K562 (cell line): ENCODE measurements at regions not wholly inside any gene's neighbourhood (a gene's known extent, or its start where the extent isn't known, plus 50 kb on each side); places are given as distances from the start of the nearest gene placed in this dataset.

Source experiments
- CBFA2T2 ChIP-seq: fragments of 450-650 bp; conservative IDR thresholded peaks from 2 replicates; pipeline ENCODE4 v1.6.1; 2017; ENCODE audit warnings: mild to moderate bottlenecking
- CSDE1 ChIP-seq, 2 experiments: fragments of 450-650 bp; IDR thresholded peaks; 2 replicates each; pipeline ENCODE4 v1.6.1; 2016; ENCODE audit warnings: mild to moderate bottlenecking in 1 of 2
- KLF1 ChIP-seq: fragments of 450-650 bp; IDR thresholded peaks from 2 replicates; pipeline ENCODE4 v1.6.1; 2016; ENCODE audit warnings: missing genetic modification characterization, missing compliant biosample characterization
- MEF2D ChIP-seq: conservative IDR thresholded peaks from 2 replicates; pipeline ENCODE4 v1.6.1; 2016; ENCODE audit warnings: low read depth, missing genetic modification characterization, missing compliant biosample characterization
- SNIP1 ChIP-seq: fragments of 450-650 bp; IDR thresholded peaks from 2 replicates; pipeline ENCODE4 v1.7.1; 2017; ENCODE audit warnings: low read depth, mild to moderate bottlenecking
- ZNF561 ChIP-seq: fragments of 450-650 bp; formaldehyde crosslinking; conservative IDR thresholded peaks from 2 replicates; pipeline ENCODE4 v1.4.0; 2020; ENCODE audit warnings: mild to moderate bottlenecking, moderate library complexity
- TF ChIP-seq, protein P1 (sequence below): fragments of 200-800 bp; sonication (Bioruptor generic); IDR thresholded peaks from 2 replicates; pipeline ENCODE4 v1.6.1; 2016; ENCODE audit warnings: missing genetic modification characterization, missing compliant biosample characterization
- TF ChIP-seq, protein P2 (sequence below): sonication (generic); formaldehyde crosslinking; IDR thresholded peaks from 2 replicates; pipeline ENCODE4 v1.8.0; 2023; ENCODE audit warnings: mild to moderate bottlenecking, missing genetic modification reagents
- TF ChIP-seq, protein P3 (sequence below): fragments of 450-650 bp; formaldehyde crosslinking; IDR thresholded peaks from 2 replicates; pipeline ENCODE4 v1.4.0; 2020; ENCODE audit warnings: mild to moderate bottlenecking, moderate library complexity

DNA sequence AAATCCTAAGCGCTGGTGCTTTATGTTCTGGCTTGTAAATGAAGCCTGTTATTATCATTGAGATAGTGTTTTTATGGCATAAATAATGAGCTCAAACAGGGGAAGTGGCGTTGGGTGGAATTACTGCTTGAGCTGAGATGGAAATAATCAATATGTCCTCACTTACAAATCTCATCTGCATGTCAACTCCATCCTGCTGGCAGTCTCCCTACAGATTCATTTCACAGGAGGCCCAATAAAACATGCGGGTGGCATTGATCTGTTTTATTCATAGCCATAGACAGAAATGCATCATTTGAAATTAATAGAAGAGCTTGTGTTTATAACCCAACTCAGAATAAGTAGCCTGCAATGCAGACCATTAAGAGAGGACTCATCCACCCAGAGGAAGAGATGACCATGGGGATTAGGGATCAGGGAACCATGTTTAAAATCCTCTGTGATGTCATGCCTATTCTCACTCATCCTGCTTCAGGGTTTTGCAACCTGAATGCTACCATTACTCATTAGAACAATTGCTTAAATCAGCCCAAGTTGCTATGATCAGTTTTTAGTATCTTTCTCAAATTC, 680.4 kb downstream of the TLR4 start (continued):
- TF ChIP-seq, protein P1, sequence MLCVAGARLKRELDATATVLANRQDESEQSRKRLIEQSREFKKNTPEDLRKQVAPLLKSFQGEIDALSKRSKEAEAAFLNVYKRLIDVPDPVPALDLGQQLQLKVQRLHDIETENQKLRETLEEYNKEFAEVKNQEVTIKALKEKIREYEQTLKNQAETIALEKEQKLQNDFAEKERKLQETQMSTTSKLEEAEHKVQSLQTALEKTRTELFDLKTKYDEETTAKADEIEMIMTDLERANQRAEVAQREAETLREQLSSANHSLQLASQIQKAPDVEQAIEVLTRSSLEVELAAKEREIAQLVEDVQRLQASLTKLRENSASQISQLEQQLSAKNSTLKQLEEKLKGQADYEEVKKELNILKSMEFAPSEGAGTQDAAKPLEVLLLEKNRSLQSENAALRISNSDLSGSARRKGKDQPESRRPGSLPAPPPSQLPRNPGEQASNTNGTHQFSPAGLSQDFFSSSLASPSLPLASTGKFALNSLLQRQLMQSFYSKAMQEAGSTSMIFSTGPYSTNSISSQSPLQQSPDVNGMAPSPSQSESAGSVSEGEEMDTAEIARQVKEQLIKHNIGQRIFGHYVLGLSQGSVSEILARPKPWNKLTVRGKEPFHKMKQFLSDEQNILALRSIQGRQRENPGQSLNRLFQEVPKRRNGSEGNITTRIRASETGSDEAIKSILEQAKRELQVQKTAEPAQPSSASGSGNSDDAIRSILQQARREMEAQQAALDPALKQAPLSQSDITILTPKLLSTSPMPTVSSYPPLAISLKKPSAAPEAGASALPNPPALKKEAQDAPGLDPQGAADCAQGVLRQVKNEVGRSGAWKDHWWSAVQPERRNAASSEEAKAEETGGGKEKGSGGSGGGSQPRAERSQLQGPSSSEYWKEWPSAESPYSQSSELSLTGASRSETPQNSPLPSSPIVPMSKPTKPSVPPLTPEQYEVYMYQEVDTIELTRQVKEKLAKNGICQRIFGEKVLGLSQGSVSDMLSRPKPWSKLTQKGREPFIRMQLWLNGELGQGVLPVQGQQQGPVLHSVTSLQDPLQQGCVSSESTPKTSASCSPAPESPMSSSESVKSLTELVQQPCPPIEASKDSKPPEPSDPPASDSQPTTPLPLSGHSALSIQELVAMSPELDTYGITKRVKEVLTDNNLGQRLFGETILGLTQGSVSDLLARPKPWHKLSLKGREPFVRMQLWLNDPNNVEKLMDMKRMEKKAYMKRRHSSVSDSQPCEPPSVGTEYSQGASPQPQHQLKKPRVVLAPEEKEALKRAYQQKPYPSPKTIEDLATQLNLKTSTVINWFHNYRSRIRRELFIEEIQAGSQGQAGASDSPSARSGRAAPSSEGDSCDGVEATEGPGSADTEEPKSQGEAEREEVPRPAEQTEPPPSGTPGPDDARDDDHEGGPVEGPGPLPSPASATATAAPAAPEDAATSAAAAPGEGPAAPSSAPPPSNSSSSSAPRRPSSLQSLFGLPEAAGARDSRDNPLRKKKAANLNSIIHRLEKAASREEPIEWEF (CRISPR knock-in tag): no peak
- TF ChIP-seq, protein P2, sequence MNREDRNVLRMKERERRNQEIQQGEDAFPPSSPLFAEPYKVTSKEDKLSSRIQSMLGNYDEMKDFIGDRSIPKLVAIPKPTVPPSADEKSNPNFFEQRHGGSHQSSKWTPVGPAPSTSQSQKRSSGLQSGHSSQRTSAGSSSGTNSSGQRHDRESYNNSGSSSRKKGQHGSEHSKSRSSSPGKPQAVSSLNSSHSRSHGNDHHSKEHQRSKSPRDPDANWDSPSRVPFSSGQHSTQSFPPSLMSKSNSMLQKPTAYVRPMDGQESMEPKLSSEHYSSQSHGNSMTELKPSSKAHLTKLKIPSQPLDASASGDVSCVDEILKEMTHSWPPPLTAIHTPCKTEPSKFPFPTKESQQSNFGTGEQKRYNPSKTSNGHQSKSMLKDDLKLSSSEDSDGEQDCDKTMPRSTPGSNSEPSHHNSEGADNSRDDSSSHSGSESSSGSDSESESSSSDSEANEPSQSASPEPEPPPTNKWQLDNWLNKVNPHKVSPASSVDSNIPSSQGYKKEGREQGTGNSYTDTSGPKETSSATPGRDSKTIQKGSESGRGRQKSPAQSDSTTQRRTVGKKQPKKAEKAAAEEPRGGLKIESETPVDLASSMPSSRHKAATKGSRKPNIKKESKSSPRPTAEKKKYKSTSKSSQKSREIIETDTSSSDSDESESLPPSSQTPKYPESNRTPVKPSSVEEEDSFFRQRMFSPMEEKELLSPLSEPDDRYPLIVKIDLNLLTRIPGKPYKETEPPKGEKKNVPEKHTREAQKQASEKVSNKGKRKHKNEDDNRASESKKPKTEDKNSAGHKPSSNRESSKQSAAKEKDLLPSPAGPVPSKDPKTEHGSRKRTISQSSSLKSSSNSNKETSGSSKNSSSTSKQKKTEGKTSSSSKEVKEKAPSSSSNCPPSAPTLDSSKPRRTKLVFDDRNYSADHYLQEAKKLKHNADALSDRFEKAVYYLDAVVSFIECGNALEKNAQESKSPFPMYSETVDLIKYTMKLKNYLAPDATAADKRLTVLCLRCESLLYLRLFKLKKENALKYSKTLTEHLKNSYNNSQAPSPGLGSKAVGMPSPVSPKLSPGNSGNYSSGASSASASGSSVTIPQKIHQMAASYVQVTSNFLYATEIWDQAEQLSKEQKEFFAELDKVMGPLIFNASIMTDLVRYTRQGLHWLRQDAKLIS (CRISPR knock-in tag): no peak
- TF ChIP-seq, protein P3, sequence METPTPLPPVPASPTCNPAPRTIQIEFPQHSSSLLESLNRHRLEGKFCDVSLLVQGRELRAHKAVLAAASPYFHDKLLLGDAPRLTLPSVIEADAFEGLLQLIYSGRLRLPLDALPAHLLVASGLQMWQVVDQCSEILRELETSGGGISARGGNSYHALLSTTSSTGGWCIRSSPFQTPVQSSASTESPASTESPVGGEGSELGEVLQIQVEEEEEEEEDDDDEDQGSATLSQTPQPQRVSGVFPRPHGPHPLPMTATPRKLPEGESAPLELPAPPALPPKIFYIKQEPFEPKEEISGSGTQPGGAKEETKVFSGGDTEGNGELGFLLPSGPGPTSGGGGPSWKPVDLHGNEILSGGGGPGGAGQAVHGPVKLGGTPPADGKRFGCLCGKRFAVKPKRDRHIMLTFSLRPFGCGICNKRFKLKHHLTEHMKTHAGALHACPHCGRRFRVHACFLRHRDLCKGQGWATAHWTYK (CRISPR knock-in tag): no peak
- no peak for TF ChIP-seq CSDE1 (IDR thresholded peaks at IDR 0.05)
- TF ChIP-seq ZNF561: no peak
- no peak for TF ChIP-seq MEF2D
- TF ChIP-seq SNIP1: no peak
- no peak for TF ChIP-seq KLF1 (tag)
- TF ChIP-seq CBFA2T2: no peak
